Liver (tissue), 2 donors: ENCODE measurements at regions not wholly inside any gene's neighbourhood (a gene's known extent, or its start where the extent isn't known, plus 50 kb on each side); places are given as distances from the start of the nearest gene placed in this dataset.

Experiments used
- CTCF ChIP-seq: fragments of 150-350 bp; IDR thresholded peaks from 2 replicates; pipeline ENCODE4 v1.5.1; 2017; ENCODE audit warnings: improper control_type of control experiment, low read depth, low read length; ENCODE audit not compliant: missing input control
- TF ChIP-seq, protein P1 (sequence below): IDR thresholded peaks from 2 replicates; pipeline ENCODE4 v1.6.1; 2016; ENCODE audit warnings: antibody characterized with exemption
- donor health status: healthy.

DNA sequence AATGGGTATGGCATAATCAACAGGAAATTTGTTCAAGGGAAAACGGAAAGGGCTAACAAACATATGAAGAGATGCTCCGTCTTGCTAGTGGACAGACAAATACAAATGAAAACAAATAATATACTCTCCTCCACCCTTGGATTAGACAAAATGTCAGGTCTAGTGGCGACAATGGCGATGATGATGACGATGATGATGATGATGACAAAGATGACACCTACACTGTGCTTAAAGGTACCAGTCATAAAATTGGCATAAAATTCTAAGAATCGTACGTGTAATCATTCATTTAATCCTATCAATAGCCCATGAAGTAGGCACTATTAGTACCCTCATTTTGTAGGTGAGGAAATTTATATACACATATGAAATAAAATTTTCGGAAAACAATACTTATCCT is 174.6 kb downstream of the PMP22 start:
- no peak for TF ChIP-seq CTCF
- TF ChIP-seq, protein P1, sequence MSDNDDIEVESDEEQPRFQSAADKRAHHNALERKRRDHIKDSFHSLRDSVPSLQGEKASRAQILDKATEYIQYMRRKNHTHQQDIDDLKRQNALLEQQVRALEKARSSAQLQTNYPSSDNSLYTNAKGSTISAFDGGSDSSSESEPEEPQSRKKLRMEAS = no peak
